GM19372 (cell line): ENCODE measurements at regions not wholly inside any gene's neighbourhood (a gene's known extent, or its start where the extent isn't known, plus 50 kb on each side); places are given as distances from the start of the nearest gene placed in this dataset.
"Not testable (repeated sequence)": the region's sequence is repeated elsewhere in the genome, so short reads cannot be mapped to it uniquely, and the experiment has no call there.

ENCODE experiments used
- ATAC-seq: cut with Tn5 transposase; IDR thresholded peaks from one replicate; pipeline ENCODE4 v1.9.1; 2021; ENCODE audit warnings: mild to moderate bottlenecking, low read depth, moderate library complexity; ENCODE audit not compliant: unreplicated experiment

DNA sequence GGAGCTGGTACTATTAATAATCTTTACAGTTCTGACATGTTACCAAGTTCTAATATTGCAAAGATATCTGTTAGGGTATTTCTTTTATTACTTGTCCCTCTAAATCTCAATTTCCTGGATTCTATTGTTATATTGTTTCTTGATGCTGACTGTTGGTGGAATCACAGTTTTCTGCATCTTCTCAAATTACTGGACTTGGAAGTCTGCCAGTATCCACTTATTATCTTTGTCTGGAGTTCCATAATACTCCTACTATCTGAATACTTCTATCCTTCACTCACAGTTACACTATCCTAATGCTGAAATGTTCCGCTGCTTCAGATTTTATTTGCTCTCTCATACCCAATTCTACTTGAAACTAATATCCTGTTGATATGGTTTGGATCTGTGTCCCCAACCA, 1985.7 kb upstream of the PRR20A start:
- no peak for ATAC-seq

DNA sequence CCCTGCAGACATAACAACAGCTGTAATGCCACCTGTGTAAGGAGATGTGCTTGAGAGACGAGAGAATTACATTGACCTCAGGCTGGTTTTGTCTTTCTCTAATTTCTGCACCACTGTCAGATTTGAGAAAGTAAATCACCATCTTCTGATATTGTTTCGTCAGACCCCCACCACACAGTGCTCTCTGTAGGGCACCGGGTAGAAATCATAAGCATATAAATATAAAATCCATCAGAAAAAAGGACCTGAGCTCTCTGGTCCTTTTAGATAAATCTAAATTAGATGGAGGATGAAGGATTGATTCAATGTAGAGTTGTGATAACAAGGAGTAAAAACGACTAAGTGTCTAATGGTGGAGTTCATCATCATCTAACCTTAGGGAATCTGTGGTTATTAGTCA, 1981.0 kb upstream of the PRR20A start:
- no peak for ATAC-seq

DNA sequence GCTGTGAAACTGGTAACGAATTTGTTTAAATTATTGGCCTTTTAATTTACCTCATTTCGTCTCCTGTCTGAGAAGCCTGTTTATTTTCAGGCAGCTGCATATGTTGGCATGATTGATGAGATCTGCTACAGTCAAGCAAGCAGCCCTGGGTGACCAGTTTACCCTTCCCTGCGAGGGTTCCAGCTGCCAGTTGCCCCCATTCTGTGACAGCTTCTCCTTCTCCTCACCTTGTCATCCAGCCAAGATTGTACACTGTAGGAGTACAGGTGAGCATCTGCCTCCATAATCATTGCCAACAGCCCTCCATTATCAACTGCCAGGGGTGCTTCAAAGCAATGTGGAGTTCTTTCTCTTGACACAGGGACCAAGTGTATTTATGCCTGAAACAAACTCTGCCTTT, 1979.9 kb upstream of the PRR20A start:
- no peak for ATAC-seq

DNA sequence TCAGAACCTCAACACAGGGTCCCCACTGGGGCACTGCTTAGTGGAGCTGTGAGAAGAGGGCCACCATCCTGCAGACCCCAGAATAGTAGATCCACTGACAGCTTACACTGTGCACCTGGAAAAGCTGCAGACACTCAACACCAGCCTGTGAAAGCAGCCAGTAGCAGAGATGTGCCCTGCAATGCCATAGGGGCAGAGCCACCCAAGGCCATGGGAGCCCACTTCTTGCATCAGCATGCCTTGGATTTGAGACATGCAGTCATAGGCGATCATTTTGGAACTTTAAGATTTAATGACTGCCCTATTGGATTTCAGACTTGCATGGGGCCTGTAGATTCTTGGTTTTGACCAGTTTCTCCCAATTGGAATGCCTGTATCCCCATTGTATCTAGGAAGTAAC, 1962.1 kb upstream of the PRR20A start:
- not testable (repeated sequence) for ATAC-seq

DNA sequence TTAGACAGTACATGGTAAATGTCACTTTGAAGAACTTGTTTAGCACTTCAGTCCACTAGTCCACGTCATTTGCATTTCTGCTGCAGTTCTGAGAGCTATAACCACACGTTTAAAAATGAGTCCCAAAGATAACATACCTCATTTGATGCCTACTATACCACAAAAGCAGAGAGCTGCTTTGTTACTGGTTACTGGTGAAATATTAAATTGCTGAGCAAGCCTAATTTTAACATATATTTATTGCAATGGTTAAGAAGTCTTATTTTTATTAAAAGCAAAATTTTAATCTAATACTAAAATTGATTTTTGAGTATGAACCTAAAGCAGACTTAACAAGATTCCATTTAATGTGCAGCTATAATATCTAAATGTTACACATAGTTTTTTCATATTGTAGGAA, 1949.7 kb upstream of the PRR20A start:
- no peak for ATAC-seq

DNA sequence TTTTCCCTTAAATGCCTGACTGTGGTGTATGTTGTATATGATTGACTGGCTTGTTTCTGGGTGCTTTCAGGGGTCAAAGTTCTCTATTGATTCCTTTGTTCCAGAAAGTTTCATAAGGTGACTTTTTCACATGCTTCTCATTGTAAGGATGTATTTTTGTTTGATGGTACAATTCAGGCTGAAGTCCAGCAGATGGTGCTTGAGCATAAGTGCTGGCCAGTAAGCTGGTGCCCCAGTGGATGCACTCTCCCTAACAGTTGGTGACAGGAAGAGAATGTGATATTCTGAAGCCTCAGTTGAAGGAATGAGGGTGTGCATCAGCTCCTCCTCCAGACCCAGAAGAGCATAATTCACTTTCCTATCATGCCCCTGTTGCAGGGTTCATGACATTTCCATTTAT, 1941.6 kb upstream of the PRR20A start:
- no peak for ATAC-seq

DNA sequence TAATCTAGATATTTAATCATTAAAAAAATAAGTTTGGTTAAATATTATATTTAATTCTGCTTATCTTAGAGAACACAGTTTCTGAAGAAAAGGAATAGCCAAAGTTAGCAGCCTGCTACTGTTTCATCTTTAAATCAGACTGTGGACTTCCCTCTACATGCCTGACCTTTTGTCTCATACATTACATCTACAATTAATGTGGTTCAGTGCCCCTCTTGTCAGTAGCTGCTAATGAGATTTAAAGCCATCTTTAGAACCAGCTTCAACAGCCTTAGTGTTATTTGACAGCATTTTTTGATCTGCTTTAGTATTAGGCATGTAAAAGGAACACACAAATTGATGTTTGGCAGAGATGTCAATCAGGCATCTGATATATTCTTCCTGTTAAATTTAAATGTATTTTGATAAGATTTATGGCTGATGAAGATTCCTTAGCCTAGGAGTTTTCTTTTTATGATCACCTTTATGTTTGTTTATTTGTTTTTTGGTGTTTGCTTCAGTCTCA, 1925.8 kb upstream of the PRR20A start:
- no peak for ATAC-seq

DNA sequence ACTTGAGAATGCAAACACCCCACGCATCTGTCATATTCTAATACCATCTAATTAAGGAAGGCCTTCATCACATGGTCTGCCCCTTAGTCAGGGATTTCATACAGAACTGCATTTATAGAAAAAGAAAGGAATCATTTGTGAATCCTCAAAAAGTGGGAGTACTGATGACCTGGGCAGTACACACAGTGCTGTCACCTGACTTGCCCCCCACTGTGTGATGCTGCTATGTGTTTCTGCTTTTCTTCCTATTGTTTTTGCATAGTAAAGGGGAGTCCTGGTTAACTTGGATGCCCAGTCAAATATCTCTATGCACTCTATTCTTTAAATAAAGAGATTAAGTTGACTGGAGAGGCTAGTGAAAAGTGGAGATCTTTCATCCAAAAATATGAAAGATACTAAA, 1921.2 kb upstream of the PRR20A start:
- no peak for ATAC-seq

DNA sequence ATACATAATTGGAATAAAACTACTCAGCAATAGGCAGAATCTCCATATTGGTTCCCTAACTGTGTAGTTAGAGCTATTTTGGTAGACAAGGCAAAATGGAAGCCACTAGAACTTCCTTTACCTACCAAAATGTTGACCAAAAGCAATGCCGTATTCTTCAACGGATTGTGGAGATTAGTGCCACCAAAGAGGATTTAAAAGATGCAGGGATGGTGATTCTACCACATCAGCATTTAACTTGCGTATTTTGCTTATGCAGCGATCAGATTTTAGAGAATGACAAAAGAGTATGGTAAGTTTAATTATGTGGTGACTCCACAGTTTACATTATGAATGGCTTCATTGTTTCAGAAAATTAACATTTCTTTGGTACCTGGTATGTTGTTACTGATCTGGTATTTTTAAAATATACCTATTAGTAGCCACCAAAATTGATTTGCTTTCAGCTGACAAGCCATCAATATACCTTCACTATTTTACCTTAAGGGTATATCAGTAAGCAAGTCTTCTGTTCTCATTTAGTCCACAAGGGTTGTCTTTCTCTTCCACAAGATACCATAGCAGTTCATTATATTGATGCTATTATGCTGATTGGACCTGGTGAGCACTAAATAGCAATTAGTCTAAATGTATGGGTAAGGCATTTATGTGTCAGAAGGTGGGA, 1910.7 kb upstream of the PRR20A start:
- no peak for ATAC-seq

DNA sequence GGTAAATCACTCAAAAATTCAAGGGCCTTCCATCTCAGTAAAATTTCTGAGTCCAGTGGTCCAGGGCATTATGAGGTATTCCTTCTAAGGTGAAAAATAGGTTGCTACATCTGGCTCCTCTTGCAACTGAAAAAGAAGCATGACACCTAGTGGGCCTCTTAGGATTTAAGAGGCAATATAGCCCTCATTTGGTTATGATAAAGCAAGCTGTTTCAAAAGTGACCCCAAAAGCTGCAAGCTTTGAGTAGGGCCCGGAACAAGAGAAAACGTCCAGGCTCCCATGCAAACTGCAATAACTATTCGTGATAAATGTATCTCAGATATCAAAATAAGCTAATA, 1910.2 kb upstream of the PRR20A start:
- ATAC-seq = no peak

DNA sequence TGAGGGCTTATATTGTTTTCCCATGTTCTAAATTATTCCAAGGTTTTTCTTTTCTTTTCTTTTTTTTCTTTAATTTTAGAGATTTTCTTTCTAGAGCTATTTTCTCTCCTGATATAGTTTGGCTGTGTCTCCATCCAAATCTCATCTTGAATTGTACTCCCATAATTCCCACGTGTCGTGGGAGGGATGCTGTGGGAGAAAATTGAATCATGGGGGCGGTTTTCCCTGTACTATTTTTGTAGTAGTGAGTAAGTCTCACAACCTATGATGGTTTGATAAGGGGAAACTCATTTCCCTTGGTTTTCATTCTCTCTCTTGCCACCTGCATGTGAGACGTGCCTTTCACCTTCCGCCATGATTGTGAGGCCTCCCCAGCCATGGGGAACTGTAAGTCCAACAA, 1906.4 kb upstream of the PRR20A start:
- ATAC-seq = no peak

DNA sequence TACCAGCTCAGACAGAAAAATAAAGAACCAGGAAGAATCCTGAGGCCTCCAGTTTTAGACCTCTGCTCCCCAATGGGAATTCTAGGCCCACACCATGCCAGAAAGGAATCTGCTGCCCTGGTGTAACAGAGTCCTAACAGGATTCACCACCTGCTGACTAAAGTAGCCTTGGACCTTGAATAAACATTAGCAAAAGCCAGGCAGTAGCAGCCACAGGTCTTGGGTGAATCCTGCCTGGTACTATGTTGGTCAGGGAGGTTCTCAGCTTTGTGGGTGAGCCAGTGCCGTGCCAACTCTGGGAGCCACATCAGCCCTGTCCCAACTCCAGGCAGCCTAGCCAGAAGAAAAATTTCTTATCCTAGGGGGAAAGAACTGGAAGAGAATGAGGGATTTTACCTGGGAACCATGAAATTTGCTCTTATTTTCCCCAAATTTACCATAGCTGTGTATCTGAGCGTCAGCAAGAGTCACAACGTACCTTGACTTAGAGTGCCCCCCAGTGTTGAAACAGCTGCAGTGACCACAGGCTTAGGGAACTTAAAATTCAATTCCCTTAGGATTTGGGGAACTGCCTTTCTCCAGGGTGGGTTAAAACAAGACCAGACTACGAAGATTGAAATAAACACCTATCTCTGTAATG, 1895.6 kb upstream of the PRR20A start:
- no peak for ATAC-seq

DNA sequence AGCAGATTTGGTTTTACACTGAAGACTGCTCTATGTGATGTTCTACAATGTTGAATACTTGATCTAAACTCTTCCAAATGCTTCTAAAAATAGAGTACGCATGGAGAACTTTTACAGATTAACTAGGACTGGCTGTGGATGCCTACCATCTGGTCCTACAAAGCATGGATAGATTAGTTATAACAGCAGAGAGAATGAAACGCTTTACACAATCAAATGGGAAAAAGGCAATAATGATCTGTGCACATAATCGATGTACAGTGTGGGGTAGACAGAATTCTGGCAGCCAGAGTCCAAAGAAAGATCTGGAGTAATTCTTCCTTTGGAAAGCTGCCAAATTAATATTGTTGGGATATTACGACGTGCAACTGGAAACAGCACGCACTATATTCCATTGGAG, 1885.5 kb upstream of the PRR20A start:
- ATAC-seq = no peak

DNA sequence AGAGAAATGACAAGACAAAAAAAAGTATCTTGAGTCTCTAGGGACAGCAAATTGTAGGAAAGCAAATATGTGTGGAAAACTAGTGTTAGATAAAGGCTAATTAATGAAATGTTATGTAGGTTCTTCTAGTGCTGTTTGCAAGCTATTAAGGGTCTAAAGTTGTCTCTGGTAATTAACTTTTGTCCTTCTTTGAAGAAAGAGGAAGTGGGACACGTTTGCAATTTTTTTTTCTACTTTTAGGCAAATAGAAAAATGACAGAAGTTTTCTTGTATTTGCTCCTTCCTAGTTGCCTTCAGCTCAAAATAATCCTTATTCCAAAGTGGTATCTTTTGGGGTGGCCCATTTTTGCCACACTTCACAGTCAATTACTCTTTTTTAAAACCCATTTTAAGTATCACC, 1877.7 kb upstream of the PRR20A start:
- ATAC-seq = no peak

DNA sequence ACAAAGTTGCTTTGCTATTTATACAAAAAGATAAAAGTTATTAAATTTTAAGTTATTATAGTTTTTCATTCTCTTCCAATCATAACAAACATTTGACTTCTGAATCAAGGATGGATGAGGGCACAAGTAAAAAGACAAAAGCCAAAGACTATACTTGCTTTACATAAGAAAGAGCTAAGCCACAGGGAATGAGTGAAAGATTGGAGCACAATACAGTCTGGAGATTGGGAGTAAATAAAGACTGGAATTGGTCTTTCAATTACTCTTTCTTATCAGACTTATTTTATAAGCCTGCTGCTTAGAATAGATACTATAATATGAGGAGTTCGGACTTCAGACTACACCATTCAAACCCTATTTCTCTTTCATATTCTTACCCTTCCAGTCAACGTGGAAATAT, 1874.1 kb upstream of the PRR20A start:
- no peak for ATAC-seq

DNA sequence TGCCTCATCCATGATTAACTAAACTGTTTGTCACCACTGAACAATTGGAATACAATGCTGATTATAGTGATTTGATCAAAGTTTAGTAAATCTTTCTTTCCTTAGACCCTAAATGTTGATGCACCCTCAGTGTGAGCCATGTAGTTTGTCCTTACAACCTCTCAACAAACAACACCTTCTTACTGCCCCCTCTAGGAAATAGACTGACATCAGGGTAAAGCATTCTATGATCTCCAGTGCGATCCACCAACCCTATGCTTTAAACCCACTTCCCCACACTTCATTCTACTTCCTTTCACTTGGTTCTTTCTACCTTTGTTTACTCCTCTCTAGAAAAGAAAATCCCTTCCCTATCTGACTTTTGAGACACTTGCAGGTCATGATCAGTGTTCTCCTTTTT, 1842.5 kb upstream of the PRR20A start:
- no peak for ATAC-seq

DNA sequence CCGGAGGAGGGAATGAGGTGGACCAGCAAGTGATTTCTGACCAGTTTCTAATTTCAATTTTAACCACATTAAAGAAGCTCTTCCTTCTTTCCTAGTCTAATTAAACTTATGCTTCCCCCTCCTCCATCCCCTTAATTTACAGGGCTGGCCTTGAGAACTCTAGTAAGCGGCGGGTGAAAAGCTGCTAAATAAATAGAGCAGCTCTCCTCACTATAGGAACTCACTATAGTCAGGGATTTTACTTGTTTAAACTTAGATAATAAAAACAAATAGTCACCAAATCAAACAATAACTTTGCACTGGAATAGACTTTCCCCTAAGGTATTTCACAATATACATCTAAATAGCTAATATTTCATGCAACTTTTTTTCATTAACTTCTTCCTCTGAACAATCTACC, 1838.2 kb upstream of the PRR20A start:
- no peak for ATAC-seq

DNA sequence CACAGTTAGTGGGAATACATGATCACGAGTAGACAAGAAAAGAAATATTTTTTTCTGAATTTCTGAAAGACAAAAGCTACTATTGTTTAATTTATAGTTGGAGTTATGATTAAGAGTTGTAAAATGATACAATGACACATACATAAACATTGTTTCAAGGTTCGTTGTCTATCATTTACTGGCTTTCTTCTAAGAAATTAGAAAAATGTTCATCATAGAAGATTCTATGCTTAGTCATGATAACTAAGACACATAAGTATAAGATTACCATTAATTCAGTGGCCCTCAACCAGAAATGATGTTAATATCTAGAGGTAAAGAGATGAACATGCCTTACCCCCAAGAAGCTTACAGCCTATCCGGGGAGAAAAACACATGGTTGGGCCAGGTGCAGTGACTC, 1832.8 kb upstream of the PRR20A start:
- no peak for ATAC-seq

DNA sequence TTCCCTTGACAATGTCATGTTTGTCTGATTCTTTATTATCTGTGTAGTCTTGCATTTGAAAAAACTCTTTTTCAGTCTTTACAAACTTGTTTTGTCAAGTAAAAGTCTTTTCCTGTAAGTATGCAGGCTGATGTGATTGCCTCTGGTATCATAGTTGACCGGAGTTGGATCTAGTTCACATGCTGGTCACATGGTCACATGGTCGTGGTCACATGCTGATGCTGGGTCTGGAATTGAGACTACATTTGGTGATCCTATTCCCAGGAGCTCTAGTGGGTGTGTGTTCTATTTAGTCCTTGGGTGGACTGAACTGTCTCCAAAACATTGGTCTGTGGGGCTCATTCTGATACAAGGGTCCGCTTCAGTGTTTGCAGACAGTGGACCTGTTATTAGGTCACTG, 1798.8 kb upstream of the PRR20A start:
- no peak for ATAC-seq

DNA sequence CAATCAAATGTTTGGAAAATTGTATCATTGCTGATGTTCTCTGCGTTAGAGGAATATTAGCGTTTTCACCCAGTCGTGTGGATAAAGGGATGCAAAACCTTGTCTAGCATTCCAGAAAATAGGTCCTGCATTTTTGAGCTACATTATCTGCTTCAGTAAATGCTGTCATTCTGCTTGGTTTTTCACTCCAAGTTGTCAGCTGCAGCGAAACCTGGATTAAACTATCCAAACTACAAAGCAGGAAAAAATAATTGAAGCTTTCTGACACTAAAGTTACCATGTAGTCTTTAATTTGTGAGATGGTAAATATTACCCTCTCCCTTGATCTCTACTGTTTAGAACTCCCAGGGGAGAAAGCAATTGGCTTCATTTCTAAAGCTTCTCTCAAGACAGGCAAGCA, 1795.5 kb upstream of the PRR20A start:
- ATAC-seq = no peak

DNA sequence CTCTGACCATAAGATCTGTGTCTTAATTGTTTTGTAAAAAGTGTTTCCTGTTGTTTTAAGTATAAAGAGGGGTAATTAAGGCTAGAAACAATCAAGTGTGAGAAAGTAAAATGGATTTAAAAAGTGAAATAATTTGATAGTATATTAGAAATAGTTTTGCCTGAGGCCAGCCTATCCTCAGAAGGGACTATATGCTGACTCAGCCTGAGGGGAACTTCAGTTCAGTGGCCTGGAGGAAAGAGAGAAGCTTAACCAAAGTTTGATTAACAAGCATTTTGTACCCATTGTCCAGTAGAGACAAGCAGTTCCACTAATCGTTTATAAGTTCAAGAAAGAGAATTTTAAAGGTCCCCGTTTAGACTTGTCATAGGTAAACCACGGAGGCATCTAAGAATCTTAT, 1793.2 kb upstream of the PRR20A start:
- ATAC-seq = no peak

DNA sequence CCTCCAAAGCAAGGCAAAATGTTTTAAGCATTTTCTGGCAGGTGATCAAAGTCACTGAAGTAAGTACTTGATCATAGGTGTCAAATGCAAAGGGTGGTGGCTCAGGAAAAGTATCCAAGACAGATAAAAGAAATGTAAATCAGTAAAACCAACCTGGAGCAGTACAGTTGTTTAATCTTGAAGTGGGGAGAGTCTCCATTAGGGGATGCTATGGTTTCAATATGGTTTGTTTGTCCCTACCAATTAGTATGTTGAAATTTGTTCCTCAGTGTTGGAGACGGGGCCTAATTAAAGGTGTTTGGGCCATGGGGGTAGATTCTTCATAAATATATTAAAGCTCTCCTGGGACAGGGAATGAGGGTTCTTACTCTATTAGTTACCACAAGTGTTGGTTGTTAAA, 1781.7 kb upstream of the PRR20A start:
- no peak for ATAC-seq

DNA sequence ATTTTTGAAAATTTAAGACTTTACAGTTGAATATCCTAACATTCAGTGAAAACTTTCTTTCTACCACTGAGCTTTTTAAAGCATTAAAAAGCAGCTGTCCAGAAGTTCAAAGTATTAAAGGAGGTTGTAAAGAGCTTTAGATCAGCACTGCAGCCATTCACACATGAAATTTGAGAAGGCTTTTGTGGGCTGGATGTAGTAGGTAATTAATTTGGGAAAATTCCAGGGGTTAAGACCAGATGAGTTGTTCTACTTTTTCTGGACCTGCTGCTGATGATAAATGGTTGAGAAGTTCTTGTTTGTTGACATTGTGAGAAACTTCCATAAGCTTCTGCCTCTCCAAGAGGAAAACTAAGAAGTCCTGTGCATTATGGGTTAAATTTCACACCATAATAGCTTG, 1779.6 kb upstream of the PRR20A start:
- ATAC-seq = no peak
